A549 (cell line): ENCODE measurements at regions not wholly inside any gene's neighbourhood (a gene's known extent, or its start where the extent isn't known, plus 50 kb on each side); places are given as distances from the start of the nearest gene placed in this dataset.

Experiments used
- CHD4 ChIP-seq: fragments of 200-600 bp; sonication (generic); IDR thresholded peaks from 2 replicates; pipeline ENCODE4 v1.6.1; 2016; ENCODE audit warnings: antibody characterized with exemption, mild to moderate bottlenecking, borderline replicate concordance
- JUNB ChIP-seq: fragments of >200 bp; sonication (Bioruptor Twin); formaldehyde crosslinking; IDR thresholded peaks from 2 replicates; pipeline ENCODE4 v1.6.1; 2016
- POLR2A ChIP-seq: IDR thresholded peaks from 2 replicates; pipeline ENCODE4 v1.6.1; 2012; ENCODE audit warnings: mild to moderate bottlenecking, low read length
- TF ChIP-seq, protein P1 (sequence below): fragments of >200 bp; sonication (Bioruptor Twin); formaldehyde crosslinking; IDR thresholded peaks from 3 replicates; pipeline ENCODE4 v1.5.1; 2016

DNA sequence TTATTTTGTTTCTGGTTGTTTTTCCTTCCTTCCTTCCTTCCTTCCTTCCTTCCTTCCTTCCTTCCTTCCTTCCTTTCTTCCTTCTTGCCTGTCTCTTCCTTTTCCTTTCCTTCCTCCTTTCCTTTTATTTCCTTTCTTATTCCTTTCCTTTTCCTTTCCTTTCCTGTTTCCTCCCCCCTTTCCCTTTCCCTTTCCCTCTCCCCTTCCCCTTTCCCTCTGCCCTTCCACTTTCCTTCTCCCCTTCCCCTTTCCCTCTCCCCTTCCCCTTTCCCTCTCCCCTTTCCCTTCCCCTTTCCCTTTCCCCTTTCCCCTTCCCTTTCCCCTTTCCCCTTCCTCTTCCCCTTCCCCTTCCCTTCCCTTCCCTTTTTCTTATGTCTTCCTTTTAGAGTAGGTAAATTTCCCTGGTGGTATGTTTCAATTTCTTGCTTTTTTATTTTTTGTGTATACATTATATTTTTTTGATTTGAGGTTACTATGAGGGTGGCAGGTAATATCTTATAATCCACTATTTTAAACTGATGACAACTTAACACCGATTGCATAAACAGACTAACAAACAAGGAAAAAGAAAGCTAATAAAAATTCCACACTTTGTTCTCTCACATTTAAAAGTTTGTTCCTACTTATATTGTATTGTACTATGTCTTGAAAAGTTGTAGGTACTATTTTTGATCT, 311.0 kb upstream of the FSHR start:
- TF ChIP-seq, protein P1, sequence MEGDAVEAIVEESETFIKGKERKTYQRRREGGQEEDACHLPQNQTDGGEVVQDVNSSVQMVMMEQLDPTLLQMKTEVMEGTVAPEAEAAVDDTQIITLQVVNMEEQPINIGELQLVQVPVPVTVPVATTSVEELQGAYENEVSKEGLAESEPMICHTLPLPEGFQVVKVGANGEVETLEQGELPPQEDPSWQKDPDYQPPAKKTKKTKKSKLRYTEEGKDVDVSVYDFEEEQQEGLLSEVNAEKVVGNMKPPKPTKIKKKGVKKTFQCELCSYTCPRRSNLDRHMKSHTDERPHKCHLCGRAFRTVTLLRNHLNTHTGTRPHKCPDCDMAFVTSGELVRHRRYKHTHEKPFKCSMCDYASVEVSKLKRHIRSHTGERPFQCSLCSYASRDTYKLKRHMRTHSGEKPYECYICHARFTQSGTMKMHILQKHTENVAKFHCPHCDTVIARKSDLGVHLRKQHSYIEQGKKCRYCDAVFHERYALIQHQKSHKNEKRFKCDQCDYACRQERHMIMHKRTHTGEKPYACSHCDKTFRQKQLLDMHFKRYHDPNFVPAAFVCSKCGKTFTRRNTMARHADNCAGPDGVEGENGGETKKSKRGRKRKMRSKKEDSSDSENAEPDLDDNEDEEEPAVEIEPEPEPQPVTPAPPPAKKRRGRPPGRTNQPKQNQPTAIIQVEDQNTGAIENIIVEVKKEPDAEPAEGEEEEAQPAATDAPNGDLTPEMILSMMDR, result no peak
- TF ChIP-seq CHD4, result no peak
- no peak for TF ChIP-seq JUNB
- TF ChIP-seq POLR2A, result no peak
